ENCODE measurements at regions not wholly inside any gene's neighbourhood (a gene's known extent, or its start where the extent isn't known, plus 50 kb on each side); places are given as distances from the start of the nearest gene placed in this dataset.

DNA sequence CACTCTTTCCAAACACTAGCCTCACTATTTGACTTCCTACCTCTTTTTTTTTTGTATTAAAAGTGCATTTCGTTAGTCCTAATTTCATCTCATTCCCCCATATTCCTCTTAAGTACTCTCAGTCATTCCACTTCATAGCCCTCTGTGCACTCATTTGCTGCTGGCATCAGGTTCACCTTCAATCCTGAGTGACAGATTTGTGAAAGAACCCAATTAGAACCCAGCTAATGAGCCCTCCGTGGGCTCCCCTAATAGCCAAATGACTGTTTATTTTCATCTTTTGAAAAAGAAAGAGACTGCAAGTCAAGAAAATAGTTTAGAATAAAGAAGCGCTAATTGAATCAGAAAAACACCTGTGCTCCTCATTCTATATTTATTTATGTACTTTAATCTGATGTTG is 512.1 kb upstream of the LRATD1 start:
- TF ChIP-seq POLR2A (IDR thresholded peaks at IDR 0.05; ENCODE audit: low read depth, low read length), result no peak
- no peak for TF ChIP-seq POLR2AphosphoS5 (IDR thresholded peaks at IDR 0.05; ENCODE audit: insufficient read depth, low read depth, low read length)

All from endothelial cell of umbilical vein (primary cell).